ENCODE measurements at regions not wholly inside any gene's neighbourhood (a gene's known extent, or its start where the extent isn't known, plus 50 kb on each side); places are given as distances from the start of the nearest gene placed in this dataset.

- no peaks in the 10 kb centered on the region for H3K4me1 ChIP-seq (replicated peaks in 1 of 4; ENCODE audit: control insufficient read depth in 3 of 4, insufficient read depth in 4 of 4, low read length in 3 of 4)
- DNase-seq (ENCODE audit: low read depth in 1 of 2, low spot score in 2 of 2) = no peak
- no peak for TF ChIP-seq SAP30 (IDR thresholded peaks at IDR 0.05; ENCODE audit: insufficient read depth, insufficient replicate concordance, low read length)
- no peak for TF ChIP-seq EGR1 (IDR thresholded peaks at IDR 0.05; ENCODE audit: borderline replicate concordance, low read depth, low read length)
- no peak for TF ChIP-seq CREB1 (IDR thresholded peaks at IDR 0.05)
- no peak for TF ChIP-seq TEAD4 (IDR thresholded peaks at IDR 0.05; ENCODE audit: low read depth, low read length)
- no peak for TF ChIP-seq ATF2 (IDR thresholded peaks at IDR 0.05; ENCODE audit: low read length)
- TF ChIP-seq EP300 (IDR thresholded peaks at IDR 0.05; ENCODE audit: borderline replicate concordance in 1 of 2, low read depth in 2 of 2, low read length in 2 of 2) = no peak
- no peak for TF ChIP-seq BCL11A (IDR thresholded peaks at IDR 0.05; ENCODE audit: low read depth in 2 of 2, low read length in 2 of 2)
- no peak for TF ChIP-seq SUZ12 (IDR thresholded peaks at IDR 0.05; ENCODE audit: low read length)
- no peak for TF ChIP-seq GTF2F1 (IDR thresholded peaks at IDR 0.05; ENCODE audit: borderline replicate concordance, low read depth, low read length)
- TF ChIP-seq BRCA1 (IDR thresholded peaks at IDR 0.05; ENCODE audit: low read depth, low read length) = no peak
These were observed 637.3 kb downstream of the TRIB2 start for GRCh38 chr2:13354031-13354430.

More at GRCh38 chr2:13354031-13354430, 637.3 kb downstream of the TRIB2 start:
- no peak overlapping the region for H3K18ac ChIP-seq (ENCODE audit: extremely low read depth, low read length)
- POLR2A ChIA-PET (ENCODE audit: partially characterized antibody) = no interaction called here
- no peak overlapping the region for H4K91ac ChIP-seq (replicated peaks; ENCODE audit: insufficient read length, low read length)
- no peaks in the 10 kb centered on the region for H3K79me1 ChIP-seq (ENCODE audit: low read depth, low read length)
- no peak overlapping the region for H2AFZ ChIP-seq (ENCODE audit: low read length)
- H3K79me2 ChIP-seq (ENCODE audit: control insufficient read depth in 1 of 2, insufficient read depth in 2 of 2, low read length in 2 of 2) = no peaks in the 10 kb centered on the region
- no peaks in the 10 kb centered on the region for H3K23me2 ChIP-seq (ENCODE audit: low read depth, low read length)
- no peaks in the 10 kb centered on the region for H3K27me3 ChIP-seq (replicated peaks in 1 of 4; ENCODE audit: control insufficient read depth in 3 of 4, extremely low read depth in 1 of 4, insufficient read depth in 3 of 4, low read length in 3 of 4)
- no peak overlapping the region for H3K9ac ChIP-seq (replicated peaks in 1 of 4; ENCODE audit: extremely low read depth in 1 of 4, low read depth in 3 of 4, low read length in 3 of 4)
- H2BK20ac ChIP-seq (ENCODE audit: low read length) = no peak overlapping the region
- no peak overlapping the region for H3K56ac ChIP-seq (replicated peaks; ENCODE audit: insufficient read length, low read depth, low read length)
- H3K4ac ChIP-seq (replicated peaks; ENCODE audit: insufficient read length, low read depth, low read length) = no peak overlapping the region
- H3K4me2 ChIP-seq (ENCODE audit: insufficient read depth in 1 of 2, low read depth in 2 of 2, low read length in 2 of 2) = no peak overlapping the region
- CTCF ChIA-PET (ENCODE audit: partially characterized antibody) = no interaction called here
- no peak overlapping the region for H4K8ac ChIP-seq (ENCODE audit: extremely low read depth, insufficient read depth, low read length)
- H3K4me3 ChIP-seq (ENCODE audit: extremely low read depth in 1 of 4, insufficient read depth in 2 of 4, low read depth in 3 of 4, low read length in 4 of 4) = no peak overlapping the region
- no peak overlapping the region for H2BK120ac ChIP-seq (replicated peaks; ENCODE audit: low read depth, low read length)
- H3K36me3 ChIP-seq (ENCODE audit: control insufficient read depth in 2 of 4, insufficient read depth in 4 of 4, low read length in 3 of 4) = no peaks in the 10 kb centered on the region
- no peak overlapping the region for H3K27ac ChIP-seq (ENCODE audit: low read depth, low read length)
- no peak overlapping the region for H2BK15ac ChIP-seq (ENCODE audit: low read length)
- peaks cover 0 to 21% of the 10 kb centered on the region in 2 experiments; a peak in 1 of 4 replicates for H3K9me3 ChIP-seq (ENCODE audit: insufficient read depth in 2 of 2, low read depth in 1 of 2, low read length in 1 of 2)
- H4K20me1 ChIP-seq (replicated peaks in 1 of 2; ENCODE audit: control insufficient read depth in 1 of 2, insufficient read depth in 2 of 2, low read length in 2 of 2) = no peaks in the 10 kb centered on the region
- H3K23ac ChIP-seq (ENCODE audit: insufficient read length) = no peak overlapping the region
- no peak overlapping the region for H2BK12ac ChIP-seq (ENCODE audit: low read depth, low read length)
- H4K5ac ChIP-seq (ENCODE audit: insufficient read length, low read depth, low read length) = no peak overlapping the region
- H3K14ac ChIP-seq (ENCODE audit: insufficient read length) = no peak overlapping the region
- no peak for FAIRE-seq
- H2AK5ac ChIP-seq (ENCODE audit: low read depth, low read length) = no peak overlapping the region
- no peak overlapping the region for H2BK5ac ChIP-seq (ENCODE audit: low read depth, low read length)

Data from H1 (cell line).